SK-N-SH treated with all-trans-retinoic acid at 6 μM for 48 hours (cell line): ENCODE measurements at regions not wholly inside any gene's neighbourhood (a gene's known extent, or its start where the extent isn't known, plus 50 kb on each side); places are given as distances from the start of the nearest gene placed in this dataset.
A peak's percentile ranks its signal among the peaks of the same experiment; 100 is the strongest.

Source experiments
- ATAC-seq: fragments of 200-7000 bp; cut with Tn5 transposase; 3 replicates; pipeline ENCODE4 v1.9.1; 2020; ENCODE audit warnings: mild to moderate bottlenecking, moderate library complexity
- ARNTL ChIP-seq: fragments of 450-650 bp; formaldehyde crosslinking; IDR thresholded peaks from 2 replicates; pipeline ENCODE4 v1.5.0; 2020; ENCODE audit warnings: low read depth, mild to moderate bottlenecking, moderate library complexity, borderline replicate concordance
- BACH2 ChIP-seq: fragments of 250-450 bp; sonication (Bioruptor Pico); IDR thresholded peaks from 2 replicates; pipeline ENCODE4 v1.9.0; 2021; ENCODE audit warnings: mild to moderate bottlenecking, borderline replicate concordance
- CSDC2 ChIP-seq: fragments of 250-450 bp; sonication (Bioruptor Pico); IDR thresholded peaks from 2 replicates; pipeline ENCODE4 v1.5.0; 2020; ENCODE audit warnings: mild to moderate bottlenecking, moderate library complexity
- CSRNP3 ChIP-seq: fragments of 250-450 bp; sonication (Bioruptor Pico); IDR thresholded peaks from 2 replicates; pipeline ENCODE4 v1.5.1; 2021; ENCODE audit warnings: mild to moderate bottlenecking, moderate library complexity
- ESRRG ChIP-seq: fragments of 250-450 bp; sonication (Bioruptor Pico); IDR thresholded peaks from 2 replicates; pipeline ENCODE4 v1.6.1; 2021; ENCODE audit warnings: mild to moderate bottlenecking
- GLIS3 ChIP-seq: fragments of 250-450 bp; sonication (Bioruptor Pico); IDR thresholded peaks from 2 replicates; pipeline ENCODE4 v1.5.0; 2020; ENCODE audit warnings: mild to moderate bottlenecking, moderate library complexity
- ISL1 ChIP-seq: fragments of 250-450 bp; sonication (Bioruptor Pico); IDR thresholded peaks from 2 replicates; pipeline ENCODE4 v2.1.2; 2022; ENCODE audit warnings: mild to moderate bottlenecking, moderate library complexity
- OSR1 ChIP-seq: fragments of 250-450 bp; sonication (Bioruptor Pico); IDR thresholded peaks from 2 replicates; pipeline ENCODE4 v1.8.0; 2022; ENCODE audit warnings: moderate library complexity, mild to moderate bottlenecking, inconsistent platforms
- POU6F1 ChIP-seq: fragments of 250-450 bp; sonication (Bioruptor Pico); IDR thresholded peaks from 2 replicates; pipeline ENCODE4 v1.8.0; 2021; ENCODE audit warnings: low read depth, mild to moderate bottlenecking, moderate library complexity, borderline replicate concordance
- PPARA ChIP-seq: fragments of 250-450 bp; sonication (Bioruptor Pico); IDR thresholded peaks from 2 replicates; pipeline ENCODE4 v1.5.0; 2020; ENCODE audit warnings: mild to moderate bottlenecking, borderline replicate concordance
- RARB ChIP-seq: fragments of 250-450 bp; sonication (Bioruptor Pico); IDR thresholded peaks from 2 replicates; pipeline ENCODE4 v1.8.0; 2021; ENCODE audit warnings: mild to moderate bottlenecking, moderate library complexity
- SNAI2 ChIP-seq: fragments of 250-450 bp; sonication (Bioruptor Pico); IDR thresholded peaks from 2 replicates; pipeline ENCODE4 v1.5.0; 2020; ENCODE audit warnings: mild to moderate bottlenecking, moderate library complexity
- TCF4 ChIP-seq: fragments of 250-450 bp; sonication (Bioruptor Pico); IDR thresholded peaks from 2 replicates; pipeline ENCODE4 v1.8.0; 2021; ENCODE audit warnings: mild to moderate bottlenecking, moderate library complexity, borderline replicate concordance
- TOX ChIP-seq: fragments of 250-450 bp; sonication (Bioruptor Pico); IDR thresholded peaks from 2 replicates; pipeline ENCODE4 v1.8.0; 2021; ENCODE audit warnings: mild to moderate bottlenecking, moderate library complexity, borderline replicate concordance
- ZC3H10 ChIP-seq: fragments of 250-450 bp; sonication (Bioruptor Pico); IDR thresholded peaks from 2 replicates; pipeline ENCODE4 v1.5.1; 2021; ENCODE audit warnings: mild to moderate bottlenecking, moderate library complexity
- ZFP3 ChIP-seq: fragments of 250-450 bp; sonication (Bioruptor Pico); IDR thresholded peaks from 2 replicates; pipeline ENCODE4 v1.5.0; 2020; ENCODE audit warnings: mild to moderate bottlenecking, moderate library complexity
- ZFP30 ChIP-seq: fragments of 450-650 bp; formaldehyde crosslinking; IDR thresholded peaks from 2 replicates; pipeline ENCODE4 v1.5.0; 2022; ENCODE audit warnings: mild to moderate bottlenecking, moderate library complexity
- ZNF565 ChIP-seq: fragments of 450-650 bp; formaldehyde crosslinking; conservative IDR thresholded peaks from 2 replicates; pipeline ENCODE4 v1.5.0; 2020; ENCODE audit warnings: low read depth, mild to moderate bottlenecking, moderate library complexity
- ZNF70 ChIP-seq: fragments of 450-650 bp; formaldehyde crosslinking; IDR thresholded peaks from 2 replicates; pipeline ENCODE4 v1.5.0; 2020; ENCODE audit warnings: mild to moderate bottlenecking, moderate library complexity
- ZNF8 ChIP-seq: fragments of 450-650 bp; formaldehyde crosslinking; IDR thresholded peaks from 2 replicates; pipeline ENCODE4 v1.5.0; 2020; ENCODE audit warnings: mild to moderate bottlenecking, moderate library complexity
- TF ChIP-seq, protein P1 (sequence below): fragments of 250-450 bp; sonication (Bioruptor Pico); IDR thresholded peaks from 2 replicates; pipeline ENCODE4 v1.8.0; 2020; ENCODE audit warnings: mild to moderate bottlenecking, moderate library complexity, borderline replicate concordance
- TF ChIP-seq, protein P2 (sequence below): fragments of 250-450 bp; sonication (Bioruptor Pico); IDR thresholded peaks from 2 replicates; pipeline ENCODE4 v1.5.1; 2020; ENCODE audit warnings: low read depth, mild to moderate bottlenecking, moderate library complexity
- TF ChIP-seq, protein P3 (sequence below): fragments of 250-450 bp; sonication (Bioruptor Pico); IDR thresholded peaks from 2 replicates; pipeline ENCODE4 v1.5.0; 2020; ENCODE audit warnings: mild to moderate bottlenecking, moderate library complexity

DNA sequence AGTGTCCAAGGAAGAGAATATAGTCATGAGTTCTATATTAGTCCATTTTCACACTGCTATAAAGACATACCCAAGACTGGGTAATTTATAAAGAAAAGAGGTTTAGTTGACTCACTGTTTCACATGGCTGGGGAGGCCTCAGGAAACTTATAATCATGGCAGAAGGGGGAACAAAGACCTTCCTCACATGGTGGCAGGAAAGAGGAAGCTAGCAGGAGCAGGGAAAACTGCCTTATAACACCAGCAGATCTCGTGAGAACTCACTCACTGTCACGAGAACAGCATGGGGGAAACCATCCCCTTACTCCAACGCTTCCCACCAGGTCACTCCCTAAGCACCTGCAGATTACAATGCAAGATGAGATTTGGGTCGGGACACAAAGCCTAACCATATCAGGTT lies 139.0 kb upstream of the ZNF438 start:
- no peak for ATAC-seq
- TF ChIP-seq ZNF565 (CRISPR knock-in tag) (no peak), GLIS3 (CRISPR knock-in tag) (no peak), PPARA (CRISPR knock-in tag) (no peak), POU6F1 (CRISPR knock-in tag) (no peak), ISL1 (CRISPR knock-in tag) (no peak), TCF4 (no peak), SNAI2 (CRISPR knock-in tag) (no peak), ZFP30 (CRISPR knock-in tag) (no peak), CSDC2 (CRISPR knock-in tag) (no peak), CSRNP3 (CRISPR knock-in tag) (no peak), BACH2 (CRISPR knock-in tag) (no peak), ZNF8 (CRISPR knock-in tag) (no peak), ZNF70 (no peak), ZC3H10 (CRISPR knock-in tag) (no peak), ESRRG (CRISPR knock-in tag) (no peak), RARB (no peak), OSR1 (CRISPR knock-in tag) (no peak), ZFP3 (no peak), TOX (CRISPR knock-in tag) (no peak)
- TF ChIP-seq, protein P1, sequence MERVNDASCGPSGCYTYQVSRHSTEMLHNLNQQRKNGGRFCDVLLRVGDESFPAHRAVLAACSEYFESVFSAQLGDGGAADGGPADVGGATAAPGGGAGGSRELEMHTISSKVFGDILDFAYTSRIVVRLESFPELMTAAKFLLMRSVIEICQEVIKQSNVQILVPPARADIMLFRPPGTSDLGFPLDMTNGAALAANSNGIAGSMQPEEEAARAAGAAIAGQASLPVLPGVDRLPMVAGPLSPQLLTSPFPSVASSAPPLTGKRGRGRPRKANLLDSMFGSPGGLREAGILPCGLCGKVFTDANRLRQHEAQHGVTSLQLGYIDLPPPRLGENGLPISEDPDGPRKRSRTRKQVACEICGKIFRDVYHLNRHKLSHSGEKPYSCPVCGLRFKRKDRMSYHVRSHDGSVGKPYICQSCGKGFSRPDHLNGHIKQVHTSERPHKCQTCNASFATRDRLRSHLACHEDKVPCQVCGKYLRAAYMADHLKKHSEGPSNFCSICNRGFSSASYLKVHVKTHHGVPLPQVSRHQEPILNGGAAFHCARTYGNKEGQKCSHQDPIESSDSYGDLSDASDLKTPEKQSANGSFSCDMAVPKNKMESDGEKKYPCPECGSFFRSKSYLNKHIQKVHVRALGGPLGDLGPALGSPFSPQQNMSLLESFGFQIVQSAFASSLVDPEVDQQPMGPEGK (CRISPR knock-in tag): no peak

DNA sequence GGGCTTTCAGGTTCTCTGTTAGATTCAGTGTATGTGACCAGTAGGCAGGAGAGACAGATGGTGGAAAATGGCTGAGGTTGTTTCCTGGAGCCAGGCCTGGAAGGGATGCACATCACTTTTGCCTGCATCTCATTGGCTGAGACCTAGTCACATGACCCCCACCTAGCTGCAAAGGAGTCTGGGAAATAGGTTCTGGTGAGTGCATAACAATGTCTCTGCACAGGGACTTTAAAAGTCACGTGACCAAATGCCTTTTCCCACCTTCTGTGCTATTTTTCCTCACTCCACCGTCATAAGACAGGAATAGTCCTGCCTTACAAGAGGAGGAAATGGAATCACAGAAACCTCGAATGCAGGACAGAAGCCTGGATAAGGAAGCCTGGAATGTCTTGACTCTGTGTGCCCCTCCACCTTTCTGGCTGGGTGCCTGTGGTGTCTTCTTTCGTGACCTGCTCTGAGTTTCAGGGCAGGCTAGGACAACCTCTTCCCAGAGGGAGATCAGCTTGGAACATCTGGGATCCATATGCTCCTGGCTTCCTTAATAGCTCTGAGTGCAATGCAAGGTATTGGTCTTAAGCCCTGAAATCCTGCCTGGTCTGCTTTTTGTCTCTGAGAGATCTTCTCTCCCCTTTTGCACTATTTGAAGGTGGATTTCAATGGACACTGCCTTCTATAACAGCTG lies 139.9 kb upstream of the ZNF438 start:
- TF ChIP-seq ZNF8 (CRISPR knock-in tag) (no peak), ZC3H10 (CRISPR knock-in tag) (no peak)
- peak; percentile 68 for ATAC-seq

GRCh38 chr10:31172925-31173324 lies 141.3 kb upstream of the ZNF438 start:
- no peak for ATAC-seq
- TF ChIP-seq ZNF565 (CRISPR knock-in tag): no peak
- no peak for TF ChIP-seq CSDC2 (CRISPR knock-in tag)
- TF ChIP-seq PPARA (CRISPR knock-in tag): no peak
- no peak for TF ChIP-seq OSR1 (CRISPR knock-in tag)
- no peak for TF ChIP-seq ZFP30 (CRISPR knock-in tag)
- TF ChIP-seq GLIS3 (CRISPR knock-in tag): no peak
- TF ChIP-seq TCF4: no peak
- TF ChIP-seq TOX (CRISPR knock-in tag): no peak
- TF ChIP-seq ZNF70: no peak

GRCh38 chr10:31173752-31174151 lies 142.1 kb upstream of the ZNF438 start:
- no peak for ATAC-seq
- TF ChIP-seq ZNF565 (CRISPR knock-in tag) (no peak), ZFP30 (CRISPR knock-in tag) (no peak), TCF4 (no peak), ZFP3 (no peak), TOX (CRISPR knock-in tag) (no peak), ZC3H10 (CRISPR knock-in tag) (no peak), ARNTL (CRISPR knock-in tag) (no peak), OSR1 (CRISPR knock-in tag) (no peak), ISL1 (CRISPR knock-in tag) (no peak), ZNF70 (no peak), ESRRG (CRISPR knock-in tag) (no peak), CSDC2 (CRISPR knock-in tag) (no peak), POU6F1 (CRISPR knock-in tag) (no peak), BACH2 (CRISPR knock-in tag) (no peak), ZNF8 (CRISPR knock-in tag) (no peak)
- TF ChIP-seq, protein P2, sequence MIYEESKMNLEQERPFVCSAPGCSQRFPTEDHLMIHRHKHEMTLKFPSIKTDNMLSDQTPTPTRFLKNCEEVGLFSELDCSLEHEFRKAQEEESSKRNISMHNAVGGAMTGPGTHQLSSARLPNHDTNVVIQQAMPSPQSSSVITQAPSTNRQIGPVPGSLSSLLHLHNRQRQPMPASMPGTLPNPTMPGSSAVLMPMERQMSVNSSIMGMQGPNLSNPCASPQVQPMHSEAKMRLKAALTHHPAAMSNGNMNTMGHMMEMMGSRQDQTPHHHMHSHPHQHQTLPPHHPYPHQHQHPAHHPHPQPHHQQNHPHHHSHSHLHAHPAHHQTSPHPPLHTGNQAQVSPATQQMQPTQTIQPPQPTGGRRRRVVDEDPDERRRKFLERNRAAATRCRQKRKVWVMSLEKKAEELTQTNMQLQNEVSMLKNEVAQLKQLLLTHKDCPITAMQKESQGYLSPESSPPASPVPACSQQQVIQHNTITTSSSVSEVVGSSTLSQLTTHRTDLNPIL (CRISPR knock-in tag): no peak
- TF ChIP-seq, protein P3, sequence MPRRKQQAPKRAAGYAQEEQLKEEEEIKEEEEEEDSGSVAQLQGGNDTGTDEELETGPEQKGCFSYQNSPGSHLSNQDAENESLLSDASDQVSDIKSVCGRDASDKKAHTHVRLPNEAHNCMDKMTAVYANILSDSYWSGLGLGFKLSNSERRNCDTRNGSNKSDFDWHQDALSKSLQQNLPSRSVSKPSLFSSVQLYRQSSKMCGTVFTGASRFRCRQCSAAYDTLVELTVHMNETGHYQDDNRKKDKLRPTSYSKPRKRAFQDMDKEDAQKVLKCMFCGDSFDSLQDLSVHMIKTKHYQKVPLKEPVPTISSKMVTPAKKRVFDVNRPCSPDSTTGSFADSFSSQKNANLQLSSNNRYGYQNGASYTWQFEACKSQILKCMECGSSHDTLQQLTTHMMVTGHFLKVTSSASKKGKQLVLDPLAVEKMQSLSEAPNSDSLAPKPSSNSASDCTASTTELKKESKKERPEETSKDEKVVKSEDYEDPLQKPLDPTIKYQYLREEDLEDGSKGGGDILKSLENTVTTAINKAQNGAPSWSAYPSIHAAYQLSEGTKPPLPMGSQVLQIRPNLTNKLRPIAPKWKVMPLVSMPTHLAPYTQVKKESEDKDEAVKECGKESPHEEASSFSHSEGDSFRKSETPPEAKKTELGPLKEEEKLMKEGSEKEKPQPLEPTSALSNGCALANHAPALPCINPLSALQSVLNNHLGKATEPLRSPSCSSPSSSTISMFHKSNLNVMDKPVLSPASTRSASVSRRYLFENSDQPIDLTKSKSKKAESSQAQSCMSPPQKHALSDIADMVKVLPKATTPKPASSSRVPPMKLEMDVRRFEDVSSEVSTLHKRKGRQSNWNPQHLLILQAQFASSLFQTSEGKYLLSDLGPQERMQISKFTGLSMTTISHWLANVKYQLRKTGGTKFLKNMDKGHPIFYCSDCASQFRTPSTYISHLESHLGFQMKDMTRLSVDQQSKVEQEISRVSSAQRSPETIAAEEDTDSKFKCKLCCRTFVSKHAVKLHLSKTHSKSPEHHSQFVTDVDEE (CRISPR knock-in tag): no peak
